GM13977 (cell line): ENCODE measurements at regions not wholly inside any gene's neighbourhood (a gene's known extent, or its start where the extent isn't known, plus 50 kb on each side); places are given as distances from the start of the nearest gene placed in this dataset.

Experiments used
- DNase-seq: peaks from one replicate; pipeline ENCODE4 v3.0.0; 2012; ENCODE audit warnings: low spot score
- CTCF ChIP-seq: IDR thresholded peaks from 2 replicates; pipeline ENCODE4 v1.5.1; 2012; ENCODE audit warnings: mild to moderate bottlenecking, control low read depth; ENCODE audit not compliant: insufficient read depth; ENCODE audit errors: extremely low read depth, missing control alignments
- in situ Hi-C: fragments of 300-500 bp; cut with MboI; formaldehyde crosslinking; loops from one replicate; pipeline ENCODE4 v1.12.0; 2022; ENCODE audit warnings: low sequenced_read_pairs, low pct_unique_long_range_greater_than_20kb, mixed read lengths, inconsistent platforms; ENCODE audit not compliant: unreplicated experiment

- no peak for TF ChIP-seq CTCF
- in situ Hi-C loops: no loop called here
- no peak for DNase-seq
These were observed 399.8 kb downstream of the HTR1B start for GRCh38 chr6:77063494-77063893.

- TF ChIP-seq CTCF: no peak
- no peak for DNase-seq
- in situ Hi-C loops: no loop called here
These were observed 407.6 kb downstream of the HTR1B start for GRCh38 chr6:77055711-77056110.

- no peak for DNase-seq
- in situ Hi-C loops: no loop called here
- no peak for TF ChIP-seq CTCF
These were observed 422.6 kb downstream of the HTR1B start for GRCh38 chr6:77040568-77041195.

- in situ Hi-C loops: no loop called here
- DNase-seq: no peak
- no peak for TF ChIP-seq CTCF
These were observed 424.5 kb downstream of the HTR1B start for GRCh38 chr6:77038807-77039206.

GRCh38 chr6:77037439-77037838, 425.9 kb downstream of the HTR1B start:
- DNase-seq: no peak
- in situ Hi-C loops: no loop called here
- no peak for TF ChIP-seq CTCF

GRCh38 chr6:77036400-77036799, 426.9 kb downstream of the HTR1B start:
- DNase-seq: no peak
- in situ Hi-C loops: no loop called here
- no peak for TF ChIP-seq CTCF
